Gastroesophageal sphincter (tissue), 4 donors: ENCODE measurements at regions not wholly inside any gene's neighbourhood (a gene's known extent, or its start where the extent isn't known, plus 50 kb on each side); places are given as distances from the start of the nearest gene placed in this dataset.

Experiments
- ATAC-seq: fragments of 150-250 bp; one replicate; pipeline ENCODE4 v1.9.1; 2016; ENCODE audit warnings: mild to moderate bottlenecking, moderate library complexity
- H3K27ac ChIP-seq, 4 donors: fragments of 200-600 bp; sonication (generic) in 3 of 4; 1 replicate in 3 of 4; 2 replicates in 1 of 4; pipeline ENCODE4 v1.5.1; 2016 to 2019
- H3K27me3 ChIP-seq: fragments of 200-600 bp; sonication (generic); one replicate; pipeline ENCODE4 v1.5.1; 2019
- H3K36me3 ChIP-seq, 2 donors: fragments of 200-600 bp; sonication (generic); one replicate each; pipeline ENCODE4 v1.5.1; 2019; ENCODE audit warnings: control low read depth in 1 of 2
- H3K4me1 ChIP-seq, 3 donors: fragments of 200-600 bp; sonication (generic); 1 replicate in 2 of 3; 2 replicates in 1 of 3; pipeline ENCODE4 v1.5.1; 2016 to 2019; ENCODE audit warnings: control low read depth in 2 of 3
- H3K4me3 ChIP-seq, 2 donors: fragments of 200-600 bp; sonication (generic); one replicate each; pipeline ENCODE4 v1.5.1; 2019; ENCODE audit warnings: mild to moderate bottlenecking in 1 of 2, moderate library complexity in 1 of 2
- H3K9me3 ChIP-seq, 3 donors: fragments of 200-600 bp; sonication (generic); one replicate each; pipeline ENCODE4 v1.5.1; 2017 to 2019; ENCODE audit warnings: control low read depth in 2 of 3
- CTCF ChIP-seq, 4 experiments: fragments of 200-600 bp in 2 of 4; fragments of 450-650 bp in 2 of 4; sonication (generic) in 1 of 4; IDR thresholded peaks; one replicate each; pipeline ENCODE4 v1.5.1; 2017 to 2019; ENCODE audit warnings: antibody characterized with exemption in 4 of 4, mild to moderate bottlenecking in 2 of 4, moderate library complexity in 2 of 4
- EP300 ChIP-seq: sonication (generic); formaldehyde crosslinking; IDR thresholded peaks from one replicate; pipeline ENCODE4 v1.6.1; 2017; ENCODE audit warnings: antibody characterized with exemption, mild to moderate bottlenecking
- POLR2A ChIP-seq, 2 donors: fragments of 450-650 bp; IDR thresholded peaks; one replicate each; pipeline ENCODE4 v1.6.1; 2017; ENCODE audit warnings: antibody characterized with exemption in 2 of 2, mild to moderate bottlenecking in 2 of 2, moderate library complexity in 1 of 2
- POLR2AphosphoS5 ChIP-seq: sonication (generic); formaldehyde crosslinking; IDR thresholded peaks from one replicate; pipeline ENCODE4 v1.6.1; 2017; ENCODE audit warnings: antibody characterized with exemption
- WGBS, 2 donors: methylation state at CpG; one replicate each; pipeline ENCODE4 v1.1.5; 2018; ENCODE audit warnings: low coverage in 1 of 2; 5-methylcytosine and 5-hydroxymethylcytosine counted together

GRCh38 chr13:68030152-68030809 lies 800.1 kb upstream of the PCDH9 start:
- Histone ChIP-seq H3K27me3 (no peaks in the 10 kb centered on the region), H3K36me3 (no peaks in the 10 kb centered on the region), H3K27ac (no peak overlapping the region), H3K4me1 (no peaks in the 10 kb centered on the region), H3K4me3 (no peak overlapping the region), H3K9me3 (no peaks in the 10 kb centered on the region)
- WGBS, 2 donors: 50 to 85% methylated on average over 1 of the region's 1 CpG
- no peak for TF ChIP-seq POLR2A (IDR thresholded peaks at IDR 0.05)
- no peak for TF ChIP-seq POLR2AphosphoS5
- no peak for TF ChIP-seq CTCF (IDR thresholded peaks at IDR 0.05)
- no peak for TF ChIP-seq EP300
- no peak for ATAC-seq

GRCh38 chr13:68028701-68029100 lies 798.6 kb upstream of the PCDH9 start:
- H3K27me3 ChIP-seq: no peaks in the 10 kb centered on the region
- ATAC-seq: no peak
- no peaks in the 10 kb centered on the region for H3K9me3 ChIP-seq
- H3K36me3 ChIP-seq: no peaks in the 10 kb centered on the region
- no peaks in the 10 kb centered on the region for H3K4me1 ChIP-seq
- no peak for TF ChIP-seq CTCF (IDR thresholded peaks at IDR 0.05)
- no peak for TF ChIP-seq POLR2AphosphoS5
- no peak for TF ChIP-seq POLR2A (IDR thresholded peaks at IDR 0.05)
- no peak for TF ChIP-seq EP300
- H3K27ac ChIP-seq: no peak overlapping the region
- no peak overlapping the region for H3K4me3 ChIP-seq

GRCh38 chr13:68027306-68027705 lies 797.2 kb upstream of the PCDH9 start:
- H3K27me3 ChIP-seq: no peaks in the 10 kb centered on the region
- TF ChIP-seq POLR2AphosphoS5 (no peak), POLR2A (IDR thresholded peaks at IDR 0.05) (no peak), EP300 (no peak), CTCF (IDR thresholded peaks at IDR 0.05) (no peak)
- 44 to 76% methylated on average over 4 of the region's 4 CpGs for WGBS, 2 donors
- no peaks in the 10 kb centered on the region for H3K36me3 ChIP-seq
- no peak overlapping the region for H3K27ac ChIP-seq
- H3K4me3 ChIP-seq: no peak overlapping the region
- no peaks in the 10 kb centered on the region for H3K9me3 ChIP-seq
- no peak for ATAC-seq
- H3K4me1 ChIP-seq: no peaks in the 10 kb centered on the region

- 60 to 69% methylated on average over 3 of the region's 3 CpGs for WGBS, 2 donors
- Histone ChIP-seq H3K27me3 (no peaks in the 10 kb centered on the region), H3K9me3 (no peaks in the 10 kb centered on the region), H3K36me3 (no peaks in the 10 kb centered on the region), H3K27ac (no peak overlapping the region), H3K4me1 (no peaks in the 10 kb centered on the region), H3K4me3 (no peak overlapping the region)
- ATAC-seq: no peak
- no peak for TF ChIP-seq POLR2A (IDR thresholded peaks at IDR 0.05)
- no peak for TF ChIP-seq CTCF (IDR thresholded peaks at IDR 0.05)
- no peak for TF ChIP-seq EP300
- TF ChIP-seq POLR2AphosphoS5: no peak
Measured at GRCh38 chr13:68026077-68026476, 795.9 kb upstream of the PCDH9 start.

GRCh38 chr13:68025604-68026003 lies 795.5 kb upstream of the PCDH9 start:
- Histone ChIP-seq H3K4me3 (no peak overlapping the region), H3K27me3 (no peaks in the 10 kb centered on the region), H3K27ac (no peak overlapping the region), H3K4me1 (no peaks in the 10 kb centered on the region), H3K9me3 (no peaks in the 10 kb centered on the region), H3K36me3 (no peaks in the 10 kb centered on the region)
- whole genome bisulfite sequencing, 2 donors: 24 to 26% methylated on average over 2 of the region's 2 CpGs
- TF ChIP-seq POLR2A (IDR thresholded peaks at IDR 0.05): no peak
- no peak for TF ChIP-seq EP300
- ATAC-seq: no peak
